NCI-H345 (cell line): ENCODE measurements at regions not wholly inside any gene's neighbourhood (a gene's known extent, or its start where the extent isn't known, plus 50 kb on each side); places are given as distances from the start of the nearest gene placed in this dataset.

Source experiments
- DNase-seq: peaks from one replicate; lab custom pipeline; 2025; lab: John Stamatoyannopoulos, UW

DNA sequence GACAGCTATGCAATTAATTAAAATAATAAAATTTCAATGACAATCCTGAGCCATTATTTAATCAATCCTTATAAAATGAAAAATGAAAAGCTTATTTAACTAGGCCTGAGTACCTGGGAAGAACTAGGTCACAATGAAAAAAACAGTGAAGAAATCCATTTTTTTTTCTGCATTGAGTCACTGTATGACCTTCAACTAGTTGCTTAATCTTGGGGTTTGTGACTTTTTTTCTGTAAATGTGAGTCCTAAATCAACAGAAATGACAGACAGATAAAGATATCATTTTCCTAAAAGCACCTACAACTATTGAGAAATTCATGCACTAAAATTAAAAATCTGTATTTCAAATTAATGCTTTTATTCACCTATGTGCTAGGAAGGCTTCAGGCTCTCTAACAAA is 96.8 kb downstream of the TMEM26 start:
- DNase-seq, result no peak

GRCh38 chr10:61355211-61355610 is 98.0 kb downstream of the TMEM26 start:
- DNase-seq, result no peak

GRCh38 chr10:61354401-61354975 is 98.7 kb downstream of the TMEM26 start:
- DNase-seq, result no peak

GRCh38 chr10:61350794-61351193 is 102.4 kb downstream of the TMEM26 start:
- DNase-seq, result no peak

DNA sequence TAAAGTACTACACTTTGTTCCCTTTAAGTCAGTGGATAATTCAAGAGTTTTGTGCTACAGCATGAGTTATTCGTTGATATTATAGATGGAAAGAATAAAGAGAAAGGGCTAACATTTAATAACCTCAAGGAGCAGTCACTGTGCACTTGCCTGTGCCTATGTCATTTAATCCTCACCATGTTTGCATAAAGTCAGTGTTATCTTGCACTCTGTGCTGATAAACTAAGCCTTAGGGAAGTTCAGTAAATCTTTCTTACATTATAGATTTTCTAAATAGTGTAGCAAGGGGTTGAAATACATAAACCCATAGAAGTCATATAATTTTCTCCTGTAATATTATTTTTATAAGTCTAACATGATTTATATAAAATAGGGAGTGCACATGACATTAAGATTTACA is 103.1 kb downstream of the TMEM26 start:
- DNase-seq, result no peak

GRCh38 chr10:61346796-61347413 is 106.3 kb downstream of the TMEM26 start:
- no peak for DNase-seq

DNA sequence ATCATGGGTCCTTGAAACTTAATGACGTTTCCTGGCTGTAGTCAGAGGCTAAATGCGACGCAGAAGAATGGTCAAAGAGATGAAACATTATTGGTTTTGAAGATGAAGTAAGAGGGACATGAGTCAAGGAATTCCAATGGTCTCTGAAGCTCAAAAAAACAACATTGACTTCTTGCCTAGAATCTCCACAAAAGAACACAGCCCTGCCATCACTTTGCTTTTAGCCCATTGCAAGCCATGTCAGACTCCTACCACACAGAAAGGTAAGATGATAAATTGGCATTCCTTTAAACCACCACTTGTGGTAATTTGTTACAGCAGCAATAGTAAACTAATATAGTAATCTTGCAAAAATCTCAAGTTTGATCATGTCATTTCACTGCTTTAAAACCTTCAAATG is 109.4 kb downstream of the TMEM26 start:
- no peak for DNase-seq

- DNase-seq, result no peak
These were observed 110.2 kb downstream of the TMEM26 start for GRCh38 chr10:61342858-61343572.

- DNase-seq, result no peak
These were observed 112.2 kb downstream of the TMEM26 start for GRCh38 chr10:61341008-61341407.

DNA sequence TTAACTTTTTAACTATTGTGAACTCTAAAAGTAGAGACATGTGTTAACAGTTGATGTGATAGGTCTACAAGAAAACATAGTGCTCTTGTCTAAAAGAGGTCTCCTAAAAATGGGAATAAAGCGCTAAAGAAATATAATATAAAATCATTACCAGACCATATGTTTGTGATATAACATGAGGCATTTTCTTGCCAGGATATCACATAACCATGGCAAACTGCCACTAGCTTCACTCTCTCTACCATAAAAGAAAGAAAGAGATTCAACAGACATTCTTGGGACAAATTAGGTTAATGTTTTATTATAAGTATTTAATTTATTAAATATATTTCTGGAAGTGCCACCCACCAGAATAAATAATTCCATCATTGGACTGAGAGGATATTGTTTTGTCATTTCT is 115.0 kb downstream of the TMEM26 start:
- DNase-seq, result no peak

- no peak for DNase-seq
These were observed 115.4 kb downstream of the TMEM26 start for GRCh38 chr10:61337741-61338140.

- DNase-seq, result no peak
These were observed 116.3 kb downstream of the TMEM26 start for GRCh38 chr10:61336831-61337230.

DNA sequence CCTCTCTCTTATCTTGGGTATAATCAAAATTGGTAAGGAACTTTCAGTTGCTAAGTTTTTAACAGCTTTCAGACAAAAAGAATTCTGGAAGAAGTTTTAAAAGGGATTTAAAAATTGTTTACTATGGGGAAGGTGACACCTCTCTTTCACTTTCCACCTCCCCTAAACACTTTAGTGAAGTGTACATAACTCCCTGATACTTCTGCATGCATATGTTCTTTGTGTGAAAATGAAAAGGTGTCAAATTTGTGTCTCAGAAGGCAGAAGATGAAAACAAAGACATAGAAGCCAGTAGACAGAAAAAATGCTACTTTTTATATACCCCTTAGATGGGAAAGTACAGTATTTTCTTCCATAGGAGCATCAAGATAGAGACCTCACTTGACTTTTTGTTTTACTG is 117.8 kb downstream of the TMEM26 start:
- DNase-seq, result no peak

DNA sequence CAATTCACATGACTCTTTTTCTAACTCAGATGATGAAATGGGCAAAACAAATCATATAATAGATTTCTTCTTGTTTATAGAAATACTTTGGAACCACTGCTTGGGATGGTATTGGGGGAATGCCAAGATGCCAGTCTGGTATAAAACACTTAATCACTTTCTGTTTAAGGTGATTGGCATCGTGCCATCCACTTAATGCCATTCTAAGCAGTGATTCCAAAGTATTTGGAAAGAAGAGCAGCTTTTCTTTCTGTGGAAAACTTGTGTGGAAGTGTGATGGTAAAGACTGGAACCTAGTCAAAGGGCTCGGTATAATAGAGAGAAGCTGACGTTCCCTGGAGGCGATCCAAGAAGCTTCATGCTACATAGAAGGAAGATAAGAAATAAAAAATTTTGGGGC is 120.6 kb downstream of the TMEM26 start:
- DNase-seq, result no peak

- no peak for DNase-seq
These were observed 122.5 kb downstream of the TMEM26 start for GRCh38 chr10:61330669-61331068.

DNA sequence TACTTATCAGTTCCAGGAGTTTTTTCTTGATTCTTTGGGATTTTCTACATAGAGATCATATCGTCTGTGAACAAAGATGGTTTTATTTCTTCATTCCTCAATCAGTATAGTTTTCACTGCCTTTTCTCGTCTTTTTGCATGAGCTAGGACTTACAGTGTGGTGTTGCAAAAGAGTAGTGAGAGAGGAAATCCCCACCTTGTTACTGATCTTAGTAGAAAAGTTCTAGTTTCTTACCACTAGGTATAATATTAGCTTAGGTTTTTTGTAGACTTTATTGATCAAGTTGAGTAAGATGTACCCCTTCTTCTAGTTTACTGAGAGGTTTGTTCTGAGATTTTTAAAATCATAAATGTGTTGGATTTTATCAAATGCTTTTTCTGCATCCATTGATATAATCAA is 123.3 kb downstream of the TMEM26 start:
- DNase-seq, result no peak

GRCh38 chr10:61325223-61325960 is 127.8 kb downstream of the TMEM26 start:
- DNase-seq, result no peak

- DNase-seq, result no peak
These were observed 129.5 kb downstream of the TMEM26 start for GRCh38 chr10:61323726-61324125.

DNA sequence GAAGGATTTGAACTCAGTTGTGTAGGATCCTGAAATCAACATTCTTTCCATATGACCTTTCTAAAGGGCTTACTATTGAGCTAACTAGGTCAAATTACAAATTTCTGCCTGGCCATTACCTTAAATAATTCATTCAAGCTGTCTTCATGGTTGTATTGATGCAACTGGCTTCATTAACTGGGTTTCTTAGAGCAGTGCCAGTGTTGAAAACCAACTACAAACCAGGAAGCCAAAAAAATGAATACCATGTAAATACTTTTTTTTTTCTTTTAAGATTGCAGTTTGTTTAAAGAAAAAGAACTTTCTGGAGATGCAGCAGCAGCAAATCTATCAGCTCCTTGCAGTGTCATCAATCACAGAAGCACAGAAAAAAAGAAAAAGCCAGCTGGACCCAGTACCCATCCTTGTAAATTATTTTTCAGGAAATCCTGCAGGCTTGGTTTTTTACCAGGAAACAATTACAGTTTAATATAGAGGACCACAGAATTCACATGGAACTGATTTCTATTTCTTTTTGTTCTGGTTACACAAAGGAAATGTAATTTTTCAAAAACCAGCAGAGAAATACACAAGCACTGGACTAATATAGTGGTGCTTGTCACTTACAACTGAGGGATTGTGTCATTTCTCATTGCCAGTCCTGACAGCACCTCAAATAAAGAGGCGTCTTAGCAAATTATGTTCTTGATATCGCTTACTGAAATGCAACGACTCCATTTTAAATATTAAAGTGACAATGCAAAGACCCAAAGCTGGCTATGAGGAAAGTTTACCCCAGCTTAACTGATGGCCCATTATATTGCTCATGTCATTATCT is 131.9 kb downstream of the TMEM26 start:
- DNase-seq, result no peak

GRCh38 chr10:61320257-61320587 is 133.0 kb downstream of the TMEM26 start:
- no peak for DNase-seq

GRCh38 chr10:61319386-61320256 is 133.6 kb downstream of the TMEM26 start:
- no peak for DNase-seq
